Stimulated activated CD4-positive, alpha-beta T cell treated with anti-CD3 and anti-CD28 coated beads, Interleukin-1b, Interleukin-23, amount 100 ng/mL, for 48 hours (primary cell): ENCODE measurements at regions not wholly inside any gene's neighbourhood (a gene's known extent, or its start where the extent isn't known, plus 50 kb on each side); places are given as distances from the start of the nearest gene placed in this dataset.
A peak's percentile ranks its signal among the peaks of the same experiment; 100 is the strongest.

Experiments
- DNase-seq: peaks from one replicate; pipeline ENCODE4 v3.0.0-alpha.2; 2020

- no peak for DNase-seq
Observed at GRCh38 chr15:46265664-46266347, 631.0 kb downstream of the SQOR start.

- DNase-seq, result no peak
Observed at GRCh38 chr15:46266661-46267060, 631.8 kb downstream of the SQOR start.

- DNase-seq, result no peak
Observed at GRCh38 chr15:46270481-46271147, 635.8 kb downstream of the SQOR start.

- no peak for DNase-seq
Observed at GRCh38 chr15:46275701-46276100, 640.9 kb downstream of the SQOR start.

- DNase-seq, result no peak
Observed at GRCh38 chr15:46277451-46277850, 642.6 kb downstream of the SQOR start.

- no peak for DNase-seq
Observed at GRCh38 chr15:46278062-46278461, 643.2 kb downstream of the SQOR start.

- no peak for DNase-seq
Observed at GRCh38 chr15:46278486-46279090, 643.8 kb downstream of the SQOR start.

- no peak for DNase-seq
Observed at GRCh38 chr15:46280762-46281542, 646.1 kb downstream of the SQOR start.

GRCh38 chr15:46293550-46293949, 658.7 kb downstream of the SQOR start:
- no peak for DNase-seq

GRCh38 chr15:46296002-46296401, 661.2 kb downstream of the SQOR start:
- DNase-seq, result no peak

GRCh38 chr15:46296797-46297196, 662.0 kb downstream of the SQOR start:
- no peak for DNase-seq

- DNase-seq, result no peak
Observed at GRCh38 chr15:46297766-46298165, 662.9 kb downstream of the SQOR start.

- DNase-seq, result no peak
Observed at GRCh38 chr15:46300716-46301115, 665.9 kb downstream of the SQOR start.

GRCh38 chr15:46301291-46301690, 666.5 kb downstream of the SQOR start:
- no peak for DNase-seq

- DNase-seq, result no peak
Observed at GRCh38 chr15:46301826-46302225, 667.0 kb downstream of the SQOR start.

- no peak for DNase-seq
Observed at GRCh38 chr15:46304321-46304720, 669.5 kb downstream of the SQOR start.

GRCh38 chr15:46307746-46308145, 672.9 kb downstream of the SQOR start:
- no peak for DNase-seq

- DNase-seq, result no peak
Observed at GRCh38 chr15:46309914-46310313, 675.1 kb downstream of the SQOR start.

- peak; percentile 56 for DNase-seq
Observed at GRCh38 chr15:46312133-46312740, 677.4 kb downstream of the SQOR start.

- DNase-seq, result no peak
Observed at GRCh38 chr15:46315434-46315833, 680.6 kb downstream of the SQOR start.

- no peak for DNase-seq
Observed at GRCh38 chr15:46316024-46316423, 681.2 kb downstream of the SQOR start.

GRCh38 chr15:46317029-46317428, 682.2 kb downstream of the SQOR start:
- no peak for DNase-seq

GRCh38 chr15:46322753-46323152, 687.9 kb downstream of the SQOR start:
- no peak for DNase-seq
